Muscle of leg (tissue), 3 donors: ENCODE measurements at regions not wholly inside any gene's neighbourhood (a gene's known extent, or its start where the extent isn't known, plus 50 kb on each side); places are given as distances from the start of the nearest gene placed in this dataset.

ENCODE experiments used
- DNase-seq: peaks from one replicate; pipeline ENCODE4 v3.0.0; 2013
- H3K27ac ChIP-seq: one replicate; pipeline ENCODE4 v1.5.1; 2013; ENCODE audit warnings: mild to moderate bottlenecking, low read length, control low read depth
- H3K27me3 ChIP-seq: one replicate; pipeline ENCODE4 v1.6.1; 2013; ENCODE audit warnings: low read length; ENCODE audit not compliant: control insufficient read depth, insufficient read depth
- H3K36me3 ChIP-seq: one replicate; pipeline ENCODE4 v1.6.1; 2013; ENCODE audit warnings: low read length; ENCODE audit not compliant: control insufficient read depth, insufficient read depth
- H3K4me1 ChIP-seq: one replicate; pipeline ENCODE4 v1.6.1; 2013; ENCODE audit warnings: low read length; ENCODE audit not compliant: control insufficient read depth, insufficient read depth
- H3K4me3 ChIP-seq: one replicate; pipeline ENCODE4 v1.5.1; 2013; ENCODE audit warnings: low read length, control low read depth
- H3K9me3 ChIP-seq: replicated peaks from 2 replicates; pipeline ENCODE4 v1.6.1; 2013; ENCODE audit warnings: low read depth, low read length; ENCODE audit not compliant: control insufficient read depth
- WGBS: methylation state at CpG from one replicate; pipeline ENCODE4 v1.1.5; 2013; ENCODE audit warnings: missing lambda C conversion rate; ENCODE audit not compliant: insufficient coverage; 5-methylcytosine and 5-hydroxymethylcytosine counted together

DNA sequence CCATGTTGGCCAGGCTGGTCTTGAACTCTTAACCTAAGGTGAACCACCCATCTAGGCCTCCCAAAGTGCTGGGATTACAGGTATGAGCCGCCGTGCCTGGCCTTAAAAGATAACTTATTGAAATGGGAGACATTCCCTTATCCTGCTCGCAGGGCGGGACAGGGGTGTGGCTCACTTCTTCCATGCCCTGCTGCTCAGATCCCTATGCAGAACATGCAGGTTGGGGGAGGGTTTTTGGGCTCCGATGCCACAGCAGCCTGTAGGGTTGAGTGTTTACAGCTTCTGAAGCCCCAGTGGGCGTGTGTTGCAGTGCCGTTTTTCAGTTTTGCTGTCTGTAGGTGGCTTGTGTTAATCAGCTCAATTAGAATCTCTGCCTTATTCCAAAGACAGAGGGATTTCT is 108.0 kb upstream of the BRINP1 start:
- H3K4me1 ChIP-seq, result no peaks in the 10 kb centered on the region
- no peaks in the 10 kb centered on the region for H3K27me3 ChIP-seq
- 79% methylated on average over 2 of the region's 7 CpGs for WGBS
- no peak overlapping the region for H3K4me3 ChIP-seq
- H3K9me3 ChIP-seq, result peaks cover 2% of the 10 kb centered on the region
- no peaks in the 10 kb centered on the region for H3K36me3 ChIP-seq
- no peak for DNase-seq
- H3K27ac ChIP-seq, result no peak overlapping the region

DNA sequence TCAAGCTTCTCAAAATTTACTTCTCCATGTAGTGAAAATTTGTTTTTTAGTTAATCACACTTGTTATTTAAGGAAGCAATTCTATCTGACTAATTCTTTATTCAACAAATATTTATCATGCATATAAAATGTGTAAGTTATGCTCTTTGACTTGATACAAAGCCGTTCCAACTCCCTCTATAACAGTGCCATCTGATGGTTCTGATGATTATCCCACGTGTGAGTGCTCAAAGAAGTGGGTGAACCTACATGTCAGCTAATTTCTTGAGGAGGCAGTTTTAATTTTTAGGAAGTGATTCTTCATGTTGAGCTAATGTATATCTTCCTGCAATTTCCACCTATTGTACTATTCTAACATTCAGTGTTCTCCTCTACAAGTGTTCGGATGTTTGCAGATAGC is 88.8 kb upstream of the BRINP1 start:
- H3K27me3 ChIP-seq, result no peaks in the 10 kb centered on the region
- H3K9me3 ChIP-seq, result no peaks in the 10 kb centered on the region
- no peak for DNase-seq
- no peak overlapping the region for H3K27ac ChIP-seq
- H3K4me1 ChIP-seq, result no peaks in the 10 kb centered on the region
- no peaks in the 10 kb centered on the region for H3K36me3 ChIP-seq
- no CpG with 5 or more reads among the region's 3 CpGs for WGBS
- no peak overlapping the region for H3K4me3 ChIP-seq

- H3K4me1 ChIP-seq, result no peaks in the 10 kb centered on the region
- H3K9me3 ChIP-seq, result no peaks in the 10 kb centered on the region
- DNase-seq, result no peak
- H3K27me3 ChIP-seq, result no peaks in the 10 kb centered on the region
- no peak overlapping the region for H3K4me3 ChIP-seq
- 67% methylated on average over 1 of the region's 1 CpG for WGBS
- H3K36me3 ChIP-seq, result no peaks in the 10 kb centered on the region
- H3K27ac ChIP-seq, result no peak overlapping the region
These were observed 84.7 kb upstream of the BRINP1 start for GRCh38 chr9:119453980-119454379.

GRCh38 chr9:119453490-119453911 is 84.3 kb upstream of the BRINP1 start:
- WGBS, result no CpG with 5 or more reads among the region's 3 CpGs
- no peak overlapping the region for H3K27ac ChIP-seq
- H3K9me3 ChIP-seq, result no peaks in the 10 kb centered on the region
- DNase-seq, result no peak
- no peaks in the 10 kb centered on the region for H3K27me3 ChIP-seq
- no peaks in the 10 kb centered on the region for H3K36me3 ChIP-seq
- no peak overlapping the region for H3K4me3 ChIP-seq
- H3K4me1 ChIP-seq, result no peaks in the 10 kb centered on the region

GRCh38 chr9:119451426-119451825 is 82.2 kb upstream of the BRINP1 start:
- Histone ChIP-seq H3K27me3 (no peaks in the 10 kb centered on the region), H3K9me3 (no peaks in the 10 kb centered on the region), H3K4me1 (no peaks in the 10 kb centered on the region), H3K27ac (no peak overlapping the region), H3K4me3 (no peak overlapping the region), H3K36me3 (no peaks in the 10 kb centered on the region)
- DNase-seq, result no peak

DNA sequence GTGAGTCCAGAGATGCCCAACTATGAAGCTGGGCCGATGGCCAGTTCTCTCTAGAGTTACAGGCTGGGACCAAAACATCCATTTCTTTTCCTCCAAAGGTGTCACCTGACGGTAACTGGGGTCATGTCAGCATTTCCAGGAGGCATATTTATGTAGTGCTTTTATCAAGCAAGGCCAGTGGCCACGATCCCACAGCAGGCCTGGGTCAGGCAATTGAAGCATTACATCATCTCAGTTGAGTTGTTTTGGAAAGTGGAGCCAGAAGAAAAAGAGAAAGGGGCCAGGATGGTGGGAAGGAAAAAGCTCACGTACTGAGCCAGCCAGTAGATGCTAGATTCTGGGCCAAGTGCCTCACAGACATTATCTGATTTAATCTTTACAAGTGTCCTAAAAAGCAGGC is 73.9 kb upstream of the BRINP1 start:
- DNase-seq, result peak; percentile 1
- WGBS, result 36% methylated on average over 1 of the region's 4 CpGs
- Histone ChIP-seq H3K9me3 (no peaks in the 10 kb centered on the region), H3K36me3 (no peaks in the 10 kb centered on the region), H3K4me3 (no peak overlapping the region), H3K27me3 (no peaks in the 10 kb centered on the region), H3K4me1 (no peaks in the 10 kb centered on the region), H3K27ac (no peak overlapping the region)

DNA sequence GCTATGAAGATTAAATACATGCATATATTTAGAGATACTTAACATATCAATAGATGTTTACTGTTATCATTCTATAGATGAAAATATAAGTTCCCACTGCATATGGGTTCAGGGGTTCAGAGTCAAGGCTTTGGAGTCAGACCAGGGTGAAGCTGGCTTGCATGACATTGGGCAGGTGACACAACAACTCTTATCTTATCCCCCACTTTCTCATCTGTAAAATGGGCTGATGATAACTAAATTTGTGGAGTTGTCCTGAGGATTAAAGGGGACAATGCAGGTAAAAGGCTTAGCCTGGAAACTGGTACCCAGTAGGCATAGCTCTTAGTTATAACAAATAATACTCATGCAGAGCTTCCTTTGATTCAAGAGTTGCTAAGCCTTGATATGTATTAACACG is 72.6 kb upstream of the BRINP1 start:
- no peak for DNase-seq
- no peaks in the 10 kb centered on the region for H3K36me3 ChIP-seq
- H3K27ac ChIP-seq, result no peak overlapping the region
- no peak overlapping the region for H3K4me3 ChIP-seq
- no peaks in the 10 kb centered on the region for H3K4me1 ChIP-seq
- no CpG with 5 or more reads among the region's 1 CpG for WGBS
- H3K27me3 ChIP-seq, result no peaks in the 10 kb centered on the region
- H3K9me3 ChIP-seq, result no peaks in the 10 kb centered on the region

DNA sequence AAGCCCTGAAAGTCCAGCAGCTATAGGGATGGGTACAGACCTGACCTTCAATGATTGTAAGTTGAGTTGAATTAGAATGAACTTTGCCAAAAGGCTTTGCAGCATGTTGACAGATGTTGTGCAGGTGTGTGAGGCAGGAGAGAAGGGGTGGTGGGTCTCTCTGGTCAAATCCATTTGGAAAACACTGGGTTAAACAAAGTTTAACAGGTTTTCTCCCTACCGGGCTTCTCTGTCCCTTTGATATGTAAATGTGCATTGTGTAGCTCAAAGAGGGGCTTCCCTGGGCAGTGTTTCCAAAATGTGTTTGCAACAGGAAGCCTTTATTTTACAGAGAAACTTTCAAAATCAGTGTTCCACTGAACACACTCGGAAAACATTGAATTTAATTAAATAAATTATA is 72.1 kb upstream of the BRINP1 start:
- Histone ChIP-seq H3K27me3 (no peaks in the 10 kb centered on the region), H3K9me3 (no peaks in the 10 kb centered on the region), H3K36me3 (no peaks in the 10 kb centered on the region), H3K4me1 (no peaks in the 10 kb centered on the region), H3K27ac (no peak overlapping the region), H3K4me3 (no peak overlapping the region)
- no CpG with 5 or more reads among the region's 2 CpGs for WGBS
- no peak for DNase-seq

DNA sequence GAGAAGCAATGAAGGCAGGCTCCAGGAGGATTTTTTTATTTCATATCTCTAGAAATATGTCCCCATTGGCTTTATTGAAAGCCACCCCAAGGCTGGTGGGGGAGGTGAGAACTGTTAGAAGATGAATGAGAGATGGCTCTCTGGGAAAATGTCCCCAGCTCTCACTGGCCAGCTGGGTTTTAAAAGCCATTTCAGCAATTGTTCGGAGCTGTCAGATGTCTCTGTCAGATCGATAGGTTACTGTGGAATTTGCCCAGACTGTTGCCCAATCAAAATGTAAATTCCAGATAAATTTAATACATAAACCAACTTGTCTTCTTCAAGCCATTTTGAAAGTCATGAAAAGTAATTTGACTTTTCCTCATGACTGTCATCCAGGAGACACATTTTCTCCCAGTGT is 67.0 kb upstream of the BRINP1 start:
- H3K36me3 ChIP-seq, result no peaks in the 10 kb centered on the region
- no peak overlapping the region for H3K4me3 ChIP-seq
- no peak for DNase-seq
- no peak overlapping the region for H3K27ac ChIP-seq
- no peaks in the 10 kb centered on the region for H3K4me1 ChIP-seq
- no peaks in the 10 kb centered on the region for H3K27me3 ChIP-seq
- no CpG with 5 or more reads among the region's 2 CpGs for WGBS
- no peaks in the 10 kb centered on the region for H3K9me3 ChIP-seq

- no peaks in the 10 kb centered on the region for H3K36me3 ChIP-seq
These were observed 65.8 kb upstream of the BRINP1 start for GRCh38 chr9:119435076-119435475.

DNA sequence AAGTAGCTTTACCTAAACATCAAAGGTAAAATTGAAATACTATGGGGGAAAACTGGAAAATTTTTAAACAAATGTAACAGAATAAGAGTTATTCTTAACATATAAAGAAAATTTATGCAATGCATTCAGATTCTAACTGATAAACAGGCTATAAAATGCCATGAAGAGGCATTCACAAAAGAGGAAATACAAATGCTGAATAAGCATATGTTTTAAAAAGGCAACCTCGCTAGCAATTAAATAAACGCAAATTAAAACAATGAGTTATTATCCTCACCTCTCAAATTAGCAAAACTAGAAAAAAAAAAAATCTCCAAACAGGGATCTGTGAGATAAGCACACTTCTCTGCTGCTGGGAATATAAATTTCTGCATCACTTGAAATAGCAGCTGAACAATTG is 63.2 kb upstream of the BRINP1 start:
- Histone ChIP-seq H3K9me3 (no peaks in the 10 kb centered on the region), H3K36me3 (no peaks in the 10 kb centered on the region), H3K4me3 (no peak overlapping the region), H3K27me3 (no peaks in the 10 kb centered on the region), H3K27ac (no peak overlapping the region), H3K4me1 (no peaks in the 10 kb centered on the region)
- no peak for DNase-seq
- no CpG with 5 or more reads among the region's 2 CpGs for WGBS

More at GRCh38 chr9:119435076-119435475, 65.8 kb upstream of the BRINP1 start:
- H3K4me3 ChIP-seq, result no peak overlapping the region
- H3K27ac ChIP-seq, result no peak overlapping the region
- no peaks in the 10 kb centered on the region for H3K27me3 ChIP-seq
- WGBS, result no CpG with 5 or more reads among the region's 1 CpG
- no peak for DNase-seq
- H3K4me1 ChIP-seq, result no peaks in the 10 kb centered on the region
- H3K9me3 ChIP-seq, result no peaks in the 10 kb centered on the region
